ENCODE measurements at regions not wholly inside any gene's neighbourhood (a gene's known extent, or its start where the extent isn't known, plus 50 kb on each side); places are given as distances from the start of the nearest gene placed in this dataset.

DNA sequence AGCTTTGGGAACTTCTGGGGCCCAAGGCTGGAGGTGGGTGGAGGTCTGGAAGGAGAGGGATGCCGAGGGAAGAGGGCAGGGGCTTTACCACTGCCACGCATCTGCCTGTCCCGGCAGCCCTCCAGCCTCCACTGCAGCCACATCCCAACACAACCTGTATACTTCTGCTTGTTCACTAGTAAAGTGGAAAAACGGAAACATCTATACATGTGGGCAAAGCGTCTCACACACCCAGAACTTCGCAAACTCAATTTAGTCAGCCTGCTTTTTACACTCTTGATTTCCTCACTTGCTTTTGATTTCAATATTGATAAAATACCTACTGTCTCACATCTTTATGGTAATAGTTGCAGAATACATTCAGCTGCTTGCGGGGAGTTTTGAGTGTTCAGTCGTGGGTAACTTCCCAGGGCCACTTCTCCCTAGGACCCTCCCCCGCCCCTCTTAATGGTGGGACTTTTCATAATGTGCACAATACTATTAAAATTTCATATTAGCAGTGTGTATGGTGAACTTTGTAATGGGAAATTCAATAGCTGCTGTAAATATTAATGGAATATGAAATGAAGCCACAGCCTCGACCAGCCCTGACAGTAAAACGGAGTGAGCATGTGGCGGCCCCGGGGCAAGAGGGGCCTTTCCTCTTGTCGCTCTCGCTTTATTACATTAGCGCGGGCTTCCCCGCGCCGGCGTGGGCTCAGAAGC lies 85.2 kb downstream of the NR2F2 start:
- no peak for DNase-seq (ENCODE audit: low read depth, low spot score)

DNA sequence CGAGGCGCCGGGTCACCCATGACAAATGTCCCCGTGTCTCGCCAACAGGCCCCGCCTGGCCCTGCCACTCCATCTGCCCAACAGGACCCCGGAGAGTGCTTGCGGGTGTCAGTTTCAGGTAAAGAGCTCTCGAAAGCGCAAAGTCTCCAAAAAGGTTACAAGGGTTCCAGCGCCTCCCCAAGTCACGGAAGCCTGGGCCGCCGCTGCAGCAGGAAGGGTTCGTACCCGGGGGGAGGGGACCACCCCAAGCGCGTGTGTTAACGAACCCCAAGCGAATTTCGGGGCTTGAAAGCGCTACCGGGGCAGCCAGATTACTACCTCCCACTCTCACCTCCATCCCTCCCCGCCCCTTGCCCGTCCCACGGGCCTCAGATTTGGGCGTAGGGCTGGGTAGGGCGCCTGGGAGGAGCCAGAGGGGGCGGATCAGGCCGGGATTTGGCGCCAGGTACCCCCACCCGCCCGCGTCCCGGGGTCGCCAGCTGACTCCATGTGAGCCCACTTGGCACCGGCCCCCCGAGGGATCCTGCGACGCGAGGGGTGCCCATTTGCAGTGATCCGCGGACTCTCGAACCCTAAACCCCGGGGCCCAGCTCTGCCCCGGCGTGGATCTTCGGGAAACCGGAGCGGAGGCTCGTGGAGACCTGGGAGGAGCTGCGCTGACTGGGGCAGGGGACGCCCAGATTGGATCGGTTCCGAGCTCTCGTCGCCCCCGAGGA lies 85.9 kb downstream of the NR2F2 start:
- no peak for DNase-seq (ENCODE audit: low read depth, low spot score)

DNA sequence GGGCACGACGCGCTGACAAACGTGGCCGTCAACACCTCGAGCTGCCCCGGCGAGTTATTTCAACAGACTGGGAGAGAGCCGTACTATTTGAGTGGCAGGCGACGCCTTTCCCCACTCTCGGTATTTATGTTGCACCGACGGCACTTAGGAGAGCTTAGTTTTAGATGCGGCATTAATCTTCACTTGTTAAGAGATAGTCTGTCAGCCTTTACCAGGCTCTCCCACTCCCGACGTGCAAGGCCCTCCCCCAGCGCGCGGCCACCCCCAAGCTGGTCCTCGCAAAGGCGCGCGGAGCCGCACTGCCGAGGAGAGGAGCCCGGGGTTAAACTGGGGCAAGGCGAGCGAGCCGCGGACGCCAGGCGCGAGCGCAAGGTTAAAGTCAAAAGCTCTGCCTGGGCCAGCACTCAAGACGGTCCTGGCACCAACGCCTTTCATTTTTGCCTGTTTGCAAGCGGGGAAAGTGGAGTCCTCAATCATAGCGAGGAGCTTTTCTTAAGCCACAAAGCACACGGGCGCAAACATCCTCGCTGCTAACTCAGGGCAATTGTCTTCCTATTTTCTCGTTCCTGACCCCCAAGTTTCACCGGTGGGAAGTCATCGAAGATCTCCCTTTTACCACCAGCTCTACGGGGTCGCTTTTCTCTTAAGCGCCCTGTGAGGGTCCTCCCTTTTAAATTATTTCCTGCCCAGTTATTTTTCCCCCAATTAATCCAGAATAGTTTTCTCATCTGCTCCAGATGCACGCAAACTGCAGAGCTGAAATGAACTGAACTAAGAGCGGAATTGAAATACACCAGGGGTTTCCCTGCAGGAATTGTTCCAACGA lies 86.6 kb downstream of the NR2F2 start:
- DNase-seq (ENCODE audit: low read depth, low spot score) = no peak

DNA sequence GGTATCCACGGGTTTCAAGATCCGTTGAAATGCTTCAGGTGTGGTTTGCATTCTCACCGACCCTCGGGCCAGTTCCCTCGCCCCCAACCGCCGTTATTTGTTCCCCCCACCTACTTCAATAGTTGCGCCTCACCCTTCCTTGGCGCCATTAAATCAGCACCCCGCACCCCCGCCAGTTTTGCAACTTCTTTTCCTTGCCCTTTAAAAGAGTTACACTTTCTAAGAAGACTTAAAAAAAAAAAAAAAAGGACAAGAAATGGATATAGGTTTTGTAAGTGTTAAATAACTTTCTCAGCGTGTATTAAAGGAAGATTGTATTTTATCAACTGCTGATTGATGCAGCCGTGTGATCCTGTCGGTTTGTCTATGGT lies 87.2 kb downstream of the NR2F2 start:
- DNase-seq (ENCODE audit: low read depth, low spot score) = no peak

DNA sequence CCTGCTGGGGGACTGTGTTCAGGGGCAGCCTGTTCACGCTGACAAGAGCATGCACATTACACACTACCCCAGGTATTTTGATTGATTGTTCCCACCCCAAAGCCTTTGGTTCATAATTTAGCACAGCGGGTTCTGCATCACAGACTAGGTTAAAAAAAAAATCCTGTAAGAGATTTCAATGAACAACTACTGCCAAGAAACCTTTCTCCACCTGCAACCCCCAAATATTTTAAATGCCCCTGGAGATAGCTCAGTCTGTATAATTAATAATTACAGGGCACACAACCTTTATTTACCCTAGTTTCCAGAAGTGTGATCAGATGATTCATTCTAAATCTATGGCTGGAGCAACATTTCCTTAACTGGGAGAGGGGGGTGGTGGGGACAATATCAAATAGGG lies 87.6 kb downstream of the NR2F2 start:
- DNase-seq (ENCODE audit: low read depth, low spot score) = no peak

DNA sequence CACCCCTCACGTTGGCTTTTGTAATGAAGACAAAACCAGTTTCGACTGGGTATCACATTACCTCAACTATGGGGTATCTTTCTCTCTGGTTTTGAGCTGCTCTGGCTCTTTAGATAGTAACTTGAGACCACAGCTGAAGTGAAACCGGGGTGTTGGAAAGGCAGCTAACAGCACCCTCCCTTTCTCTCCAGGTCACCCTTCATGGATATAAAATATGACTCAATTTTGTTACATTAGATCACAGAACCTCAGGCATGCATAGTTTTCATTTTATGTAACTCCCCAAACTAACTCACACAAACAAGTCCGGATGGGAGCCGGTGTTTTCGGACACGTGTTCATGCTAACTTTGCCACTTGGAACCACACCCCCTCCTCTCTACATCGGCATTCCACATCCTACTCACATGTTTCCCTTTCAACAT lies 90.7 kb downstream of the NR2F2 start:
- peak; percentile 1 for DNase-seq (ENCODE audit: low read depth, low spot score)

DNA sequence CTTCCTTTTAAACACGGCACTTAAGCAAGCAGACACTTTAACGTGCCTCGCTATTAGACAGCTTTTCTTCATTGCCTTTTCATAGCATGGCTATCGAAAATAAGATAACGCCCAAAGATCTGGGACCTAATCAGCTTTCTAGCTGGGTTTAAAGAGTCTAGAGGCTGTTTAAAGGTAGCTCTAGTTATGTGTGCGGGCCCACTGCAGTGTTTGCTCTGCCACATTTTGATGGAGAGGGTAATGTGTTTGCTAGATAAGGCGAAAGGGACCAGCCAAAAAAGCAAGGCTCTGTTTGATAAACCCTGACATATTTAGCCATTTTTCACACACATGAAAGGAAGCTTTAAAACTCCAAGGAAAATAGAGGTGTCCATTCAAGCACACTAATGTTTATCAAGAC lies 91.6 kb downstream of the NR2F2 start:
- DNase-seq (ENCODE audit: low read depth, low spot score) = no peak

DNA sequence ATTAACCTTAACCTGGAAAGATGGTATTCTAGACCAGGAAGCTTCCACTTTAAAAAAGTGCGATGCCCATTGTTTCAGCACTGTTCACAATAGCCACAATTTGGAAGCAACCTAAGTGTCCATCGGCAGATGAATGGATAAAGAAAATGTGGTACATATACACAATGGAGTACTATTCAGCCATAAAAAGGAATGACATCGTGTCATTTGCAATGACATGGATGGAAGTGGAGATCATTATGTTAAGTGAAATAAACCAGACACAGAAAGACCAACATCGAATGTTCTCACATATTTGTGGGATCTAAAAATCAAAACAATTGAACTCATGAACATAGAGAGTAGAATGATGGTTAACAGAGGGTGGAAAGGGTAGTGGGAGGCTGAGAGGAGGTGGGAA lies 94.2 kb downstream of the NR2F2 start:
- no peak for DNase-seq (ENCODE audit: low read depth, low spot score)

DNA sequence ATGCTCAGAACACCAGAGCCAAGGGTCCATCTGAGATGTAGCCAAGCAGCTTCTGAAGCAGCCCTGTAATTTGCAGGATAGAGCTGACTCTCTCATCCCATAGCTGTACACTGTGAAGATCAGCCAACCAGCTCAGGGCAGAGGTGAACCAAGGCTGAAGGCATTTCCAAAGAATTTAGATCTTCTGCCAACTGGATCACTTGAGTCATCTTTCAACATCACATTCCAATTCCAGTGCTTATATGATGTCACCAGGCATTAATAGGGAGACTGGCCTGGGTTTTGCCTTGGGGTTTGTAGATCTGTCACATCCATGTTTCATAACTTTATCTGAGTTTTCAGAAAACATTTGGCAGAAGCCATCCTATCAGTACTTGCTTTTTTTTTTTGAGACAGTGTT lies 98.2 kb downstream of the NR2F2 start:
- DNase-seq (ENCODE audit: low read depth, low spot score) = peak; percentile 69

DNA sequence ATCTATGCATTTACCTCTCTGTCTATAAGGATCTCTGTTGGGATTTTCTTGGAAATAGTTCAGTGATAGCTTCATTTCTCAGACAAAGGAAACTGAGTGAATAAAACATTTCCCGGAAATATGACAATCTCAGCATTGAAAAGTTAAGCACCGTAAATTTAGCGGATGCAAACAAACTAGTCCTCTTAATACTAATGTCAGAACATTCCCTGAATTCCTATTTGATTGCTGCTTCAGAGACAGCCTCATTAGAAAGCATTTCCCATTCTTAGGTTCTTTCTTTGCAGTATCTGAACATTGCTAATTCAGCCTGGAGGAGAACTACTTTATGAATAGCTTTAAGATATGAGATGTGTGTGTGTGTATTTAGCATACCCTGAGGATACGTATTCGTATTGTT lies 101.3 kb downstream of the NR2F2 start:
- DNase-seq (ENCODE audit: low read depth, low spot score) = no peak

DNA sequence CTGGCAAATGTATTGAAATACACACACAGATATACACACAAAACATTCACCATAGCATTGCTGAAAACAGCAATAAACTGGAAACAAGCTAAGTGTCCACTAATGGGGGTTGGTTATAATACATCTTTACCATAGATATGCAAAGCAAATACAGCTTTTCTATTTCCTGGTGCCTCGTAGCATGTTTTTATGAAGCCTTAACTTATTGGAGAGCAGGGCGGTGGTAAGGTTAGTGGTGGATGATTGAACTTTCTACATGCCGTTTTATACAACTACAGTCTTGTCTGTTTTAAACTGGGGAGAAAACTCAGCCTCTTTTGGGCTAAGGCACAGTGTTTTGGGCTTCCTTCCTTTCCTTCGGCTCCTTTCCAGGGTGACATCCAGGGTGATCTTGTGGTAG lies 104.5 kb downstream of the NR2F2 start:
- no peak for DNase-seq (ENCODE audit: low read depth, low spot score)

DNA sequence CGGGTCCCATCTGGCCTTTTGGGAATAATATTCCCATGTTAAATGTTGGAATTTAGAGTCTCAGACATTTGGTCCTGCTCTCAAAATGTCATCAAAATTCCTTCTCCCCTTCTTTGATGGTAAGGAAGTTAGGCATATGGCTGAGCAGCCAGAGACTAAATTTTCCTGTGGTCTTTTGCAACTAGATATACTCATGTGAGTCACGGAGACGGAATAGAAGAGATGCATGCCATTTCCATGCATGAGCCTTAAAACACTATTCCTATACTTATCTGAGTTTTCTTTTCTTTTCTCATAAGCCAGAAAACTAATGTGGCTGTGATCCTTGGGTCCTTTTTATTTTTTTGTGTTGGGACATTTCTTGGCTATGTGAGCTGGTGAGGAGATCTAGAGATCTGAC lies 105.3 kb downstream of the NR2F2 start:
- DNase-seq (ENCODE audit: low read depth, low spot score) = no peak

DNA sequence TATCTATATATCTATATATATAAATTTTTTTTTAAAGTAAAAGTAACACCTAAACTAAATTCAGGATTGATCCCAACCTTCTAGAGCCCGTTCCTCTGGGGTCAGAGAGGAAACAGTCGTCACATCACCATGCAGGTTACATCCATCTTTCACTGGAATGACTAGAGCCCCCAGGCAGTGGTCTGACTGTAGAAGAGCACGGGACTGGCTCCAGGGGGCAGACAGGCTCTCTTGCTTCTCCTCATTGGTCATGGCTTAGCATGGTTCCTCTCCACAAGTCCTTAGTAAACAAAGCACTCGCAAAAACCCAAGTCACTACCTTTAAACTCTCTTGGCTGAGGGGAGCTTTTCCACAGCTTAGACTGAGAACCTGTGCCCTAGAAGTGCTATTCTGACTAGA lies 110.5 kb downstream of the NR2F2 start:
- DNase-seq (ENCODE audit: low read depth, low spot score) = no peak

DNA sequence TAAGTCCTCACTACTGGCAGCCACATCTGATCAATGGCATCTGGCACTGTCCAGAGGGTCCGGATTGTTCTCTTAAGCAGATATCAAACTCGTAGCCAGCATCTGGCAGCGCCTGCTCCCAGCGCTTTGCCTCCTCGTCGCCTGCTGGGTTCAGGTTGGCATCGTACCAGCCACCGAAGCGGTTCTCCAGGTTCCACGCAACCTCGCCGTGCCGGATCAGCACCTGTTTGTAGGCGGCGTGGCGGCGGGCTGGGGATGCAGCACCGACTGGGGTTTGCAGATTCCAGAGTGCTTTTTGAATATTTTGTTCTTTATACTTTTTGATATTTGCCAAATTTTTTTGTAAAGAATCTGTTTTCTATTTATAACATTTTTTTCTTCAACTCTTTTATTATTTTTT lies 111.6 kb downstream of the NR2F2 start:
- no peak for DNase-seq (ENCODE audit: low read depth, low spot score)

DNA sequence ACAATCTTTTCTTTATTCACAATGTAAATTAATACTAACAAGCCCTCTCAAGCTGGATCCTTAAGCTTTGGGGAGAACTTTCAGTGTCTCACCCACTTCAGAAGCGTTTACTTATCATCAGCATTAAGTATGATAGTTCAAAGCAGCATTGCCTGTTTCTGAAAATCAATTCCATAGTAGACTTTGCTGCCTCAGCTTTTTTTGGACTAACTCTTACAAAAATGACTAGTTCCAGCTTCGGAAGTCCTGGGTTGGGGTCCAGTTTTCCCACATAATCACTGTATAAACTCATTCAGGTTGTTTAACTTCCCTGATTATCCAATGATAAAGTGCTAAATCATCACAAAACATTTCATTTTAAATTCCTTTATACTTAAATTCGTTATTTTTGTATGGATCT lies 114.4 kb downstream of the NR2F2 start:
- no peak for DNase-seq (ENCODE audit: low read depth, low spot score)

DNA sequence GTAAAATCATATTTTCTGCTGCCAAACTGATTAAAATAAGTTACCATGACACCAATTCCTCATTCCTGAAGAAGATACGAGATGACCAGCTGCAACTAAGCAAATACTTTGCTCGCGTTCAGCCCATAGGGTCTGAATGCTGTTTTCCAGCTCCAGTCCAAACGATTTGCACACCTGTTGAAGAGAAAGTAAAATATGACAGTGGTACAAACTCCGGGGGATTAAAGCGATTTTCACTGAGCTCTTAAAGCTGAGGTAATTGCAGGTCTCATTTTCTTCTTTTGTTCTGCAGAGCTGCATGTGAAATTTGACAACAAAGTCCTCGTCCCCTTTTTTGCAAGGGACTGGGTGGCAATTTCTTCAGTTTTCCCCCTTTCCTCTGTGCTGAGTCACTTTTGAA lies 118.4 kb downstream of the NR2F2 start:
- DNase-seq (ENCODE audit: low read depth, low spot score) = no peak

DNA sequence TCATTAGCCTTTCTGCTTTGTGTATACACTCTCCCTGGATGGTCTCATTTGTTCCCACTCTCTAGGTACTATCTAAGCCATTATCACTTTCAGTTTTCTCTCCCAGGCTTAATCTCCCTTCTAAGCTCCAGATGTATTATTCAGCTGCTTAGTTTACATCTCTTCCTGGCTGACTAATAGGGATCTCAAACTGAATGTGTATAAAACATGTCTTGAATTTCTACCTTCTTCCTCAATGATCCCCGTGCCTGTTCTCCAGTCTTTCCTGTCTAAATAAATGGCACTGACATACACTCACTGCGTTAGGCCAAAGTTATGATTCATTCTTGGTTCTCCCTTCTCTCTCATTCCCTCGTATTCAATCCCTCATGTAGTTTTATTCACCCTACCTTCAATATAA lies 127.3 kb downstream of the NR2F2 start:
- DNase-seq (ENCODE audit: low read depth, low spot score) = no peak

DNA sequence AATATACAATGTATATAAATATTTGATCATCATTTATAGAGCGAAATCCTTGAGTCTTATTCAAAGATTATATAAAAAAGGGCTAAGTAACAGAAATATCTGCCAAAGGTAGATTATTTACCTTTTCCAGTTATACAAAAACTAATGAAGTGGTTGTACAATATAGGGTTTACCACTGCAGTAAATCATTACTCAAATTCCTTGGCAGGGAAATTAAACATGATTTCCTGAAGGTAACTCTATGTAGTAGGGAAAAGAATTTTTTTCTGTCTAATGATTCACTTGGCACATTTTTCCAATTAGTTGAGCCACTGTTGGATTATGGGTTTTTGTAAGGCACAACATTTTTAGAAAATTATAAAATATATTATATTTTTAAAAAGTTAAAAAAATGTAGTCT lies 129.6 kb downstream of the NR2F2 start:
- no peak for DNase-seq (ENCODE audit: low read depth, low spot score)

DNA sequence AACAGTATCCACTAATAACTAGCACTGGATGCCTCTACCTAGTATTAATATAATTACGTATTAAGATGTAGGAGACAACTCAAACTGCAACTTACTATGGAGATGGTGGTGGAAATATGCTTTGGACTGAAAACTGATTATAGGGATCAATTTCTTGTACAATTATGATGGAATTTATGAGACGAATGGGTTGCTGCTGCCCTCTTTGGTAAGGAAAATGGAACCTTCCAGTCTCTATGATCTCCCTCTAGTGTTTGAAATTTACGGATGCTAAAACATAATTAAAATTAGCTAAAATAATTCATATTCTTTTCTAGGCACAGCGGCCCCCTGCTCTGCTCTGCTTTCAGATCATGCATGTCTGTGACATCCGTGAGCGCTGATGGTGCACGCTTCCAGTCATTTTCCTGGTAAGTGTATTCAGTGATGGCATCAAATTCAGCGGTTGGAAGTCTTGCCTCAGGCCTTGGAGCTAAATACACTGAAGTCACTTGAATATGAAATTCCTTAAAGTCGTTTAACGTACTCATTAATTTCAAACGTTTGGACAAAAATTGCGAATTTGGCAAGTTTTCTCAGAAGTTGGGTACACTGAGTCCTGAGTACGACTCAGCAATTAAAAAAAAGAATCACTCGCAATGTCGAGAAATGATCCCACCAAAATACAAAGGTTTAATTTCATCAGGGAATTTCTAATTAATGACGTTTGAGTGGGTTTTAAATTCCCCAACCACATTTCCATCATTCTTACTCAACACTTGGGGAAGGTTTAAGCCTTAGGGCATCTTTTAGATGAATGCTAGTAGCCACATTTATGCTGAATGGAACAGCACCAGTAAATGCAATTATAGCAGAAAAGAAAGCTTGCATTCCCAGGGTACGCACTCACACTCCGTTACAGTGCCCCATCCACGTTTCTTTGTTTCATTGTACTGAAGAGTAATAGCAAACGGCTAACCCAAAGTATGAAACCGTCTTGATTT lies 132.6 kb downstream of the NR2F2 start:
- DNase-seq (ENCODE audit: low read depth, low spot score) = no peak

DNA sequence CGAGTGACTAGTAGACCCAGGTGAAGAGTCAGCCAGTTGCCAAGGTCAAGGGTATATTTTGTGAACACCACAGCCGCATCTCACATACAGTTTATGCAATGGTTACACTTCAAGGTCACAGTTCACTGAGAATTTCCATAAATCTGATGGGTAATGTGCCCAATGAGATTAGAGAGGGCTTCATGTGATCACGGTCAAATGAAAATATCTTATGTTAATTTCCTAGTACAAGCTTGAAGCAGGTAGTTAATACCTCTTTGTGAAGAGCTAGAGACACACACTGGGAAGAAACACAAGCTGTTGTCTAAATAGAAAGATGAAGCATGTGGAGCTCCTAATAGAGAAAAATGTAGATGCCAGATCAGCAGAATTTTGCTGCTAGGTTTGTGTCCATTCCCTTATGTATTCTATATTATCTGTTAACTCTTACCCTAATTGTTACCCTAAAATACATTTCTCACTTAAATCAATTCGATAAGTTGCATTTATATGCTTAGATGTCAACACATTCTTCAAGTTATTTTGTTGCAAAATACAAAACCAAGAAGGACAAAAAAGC lies 136.0 kb downstream of the NR2F2 start:
- DNase-seq (ENCODE audit: low read depth, low spot score) = no peak

DNA sequence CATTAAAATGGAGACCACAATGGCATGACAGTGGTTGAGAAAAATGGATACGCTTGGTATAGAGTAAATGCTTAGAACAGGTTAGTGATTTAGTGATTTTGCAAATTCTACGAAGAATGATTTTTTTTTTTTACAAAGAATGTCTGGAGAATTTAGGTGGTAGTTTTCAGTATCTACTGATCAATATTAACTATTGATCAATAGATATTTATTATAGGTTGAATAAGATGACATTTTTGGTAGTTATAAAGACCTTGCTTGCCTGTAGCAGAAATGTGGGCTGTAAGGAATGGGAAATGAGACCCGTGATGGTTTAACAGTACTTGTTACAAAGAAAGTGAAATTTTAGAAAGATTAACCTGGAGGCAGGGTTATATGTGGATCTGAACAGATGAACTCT lies 137.5 kb downstream of the NR2F2 start:
- DNase-seq (ENCODE audit: low read depth, low spot score) = no peak
